HG03139 (cell line): ENCODE measurements at regions not wholly inside any gene's neighbourhood (a gene's known extent, or its start where the extent isn't known, plus 50 kb on each side); places are given as distances from the start of the nearest gene placed in this dataset.
"Not testable (repeated sequence)": the region's sequence is repeated elsewhere in the genome, so short reads cannot be mapped to it uniquely, and the experiment has no call there.

Source experiments
- ATAC-seq: cut with Tn5 transposase; IDR thresholded peaks from one replicate; pipeline ENCODE4 v1.9.1; 2021; ENCODE audit not compliant: unreplicated experiment

DNA sequence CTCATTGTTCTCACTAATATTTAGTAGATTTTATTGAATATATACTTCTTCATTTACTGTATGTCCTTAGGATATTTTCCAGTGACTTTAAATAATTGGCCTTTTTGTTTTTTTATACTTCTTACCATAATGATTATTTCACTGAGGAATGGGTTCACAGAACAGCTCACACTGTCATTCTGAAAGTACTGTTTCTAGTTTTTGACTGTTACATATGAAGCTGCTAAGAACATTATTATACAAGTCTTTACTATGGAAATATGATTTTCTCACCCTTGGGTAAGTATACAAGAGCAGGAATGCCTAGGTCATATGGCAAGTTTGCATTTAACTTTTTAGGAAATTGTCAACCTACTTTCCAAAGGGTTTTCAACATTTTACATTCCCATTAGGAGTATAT lies 343.1 kb downstream of the CCER1 start:
- no peak for ATAC-seq

DNA sequence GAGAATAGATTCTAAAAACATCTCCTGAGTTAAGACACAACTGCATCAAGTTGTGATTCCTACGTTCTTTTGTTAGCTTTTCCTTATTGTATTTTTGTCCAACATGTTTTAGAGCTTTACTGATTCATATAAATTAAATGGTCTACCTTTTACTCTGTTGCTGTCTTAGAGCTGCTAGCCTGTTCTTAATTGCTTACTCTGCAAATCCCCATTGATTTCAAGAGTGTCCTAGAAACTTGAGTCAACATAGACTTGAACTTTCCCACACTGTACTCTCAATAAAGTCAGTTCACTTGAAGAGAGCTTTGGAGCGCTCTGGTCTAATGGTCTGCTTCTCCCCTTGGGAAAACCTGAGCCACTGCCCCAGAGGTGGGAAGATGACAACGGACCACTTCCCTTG lies 343.9 kb downstream of the CCER1 start:
- no peak for ATAC-seq

DNA sequence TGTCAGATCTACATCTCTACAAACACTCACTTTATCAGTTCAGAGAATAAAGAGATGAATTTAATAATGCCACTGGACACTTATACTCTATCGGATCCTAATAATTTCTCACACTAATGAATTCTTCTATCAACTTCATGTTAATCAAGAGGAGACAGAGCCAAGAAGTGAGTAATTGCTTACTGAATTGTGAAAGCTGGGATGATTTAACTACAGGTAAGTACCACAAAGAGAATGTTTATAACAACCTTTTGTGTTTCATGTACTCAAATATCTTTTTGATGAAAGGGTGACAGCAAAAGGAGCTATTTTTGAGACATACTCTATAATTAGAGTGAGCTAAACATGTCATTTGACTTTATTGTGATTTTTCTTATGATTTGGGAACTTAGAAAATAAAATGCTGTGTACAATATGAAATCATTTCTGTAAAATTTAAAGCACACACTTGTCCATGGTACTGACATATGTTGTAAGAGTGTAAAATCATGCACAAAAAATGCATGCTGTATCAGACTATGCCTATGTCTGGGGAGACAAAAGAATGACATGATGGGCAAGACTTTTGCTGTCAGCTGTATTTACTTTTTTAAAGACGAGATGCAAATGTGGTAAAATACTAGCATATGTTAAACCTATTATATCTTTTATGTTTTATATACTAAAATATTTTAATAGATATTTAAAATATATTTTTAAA lies 361.2 kb downstream of the CCER1 start:
- no peak for ATAC-seq

DNA sequence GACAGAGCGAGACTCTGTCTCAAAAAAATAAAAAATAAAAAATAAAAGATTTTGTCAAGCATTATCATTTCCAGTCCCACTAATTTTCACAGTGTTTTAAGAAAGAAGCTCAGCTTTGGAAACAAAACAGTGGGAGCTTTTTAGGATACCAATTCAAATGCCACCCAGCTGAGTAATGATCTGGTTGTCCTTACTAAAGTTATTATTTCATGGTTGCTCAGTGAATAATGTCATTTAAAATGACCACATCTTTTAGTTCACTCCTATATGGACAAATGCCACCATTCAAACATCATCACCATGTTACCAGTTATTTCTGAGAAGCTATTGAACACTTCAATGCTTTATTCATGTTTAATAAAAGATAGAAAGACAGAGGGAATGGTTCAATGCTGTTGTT lies 365.0 kb downstream of the CCER1 start:
- ATAC-seq: no peak

GRCh38 chr12:90585640-90586304 lies 369.2 kb downstream of the CCER1 start:
- no peak for ATAC-seq

- no peak for ATAC-seq
Measured at GRCh38 chr12:90576707-90577106, 378.3 kb downstream of the CCER1 start.

DNA sequence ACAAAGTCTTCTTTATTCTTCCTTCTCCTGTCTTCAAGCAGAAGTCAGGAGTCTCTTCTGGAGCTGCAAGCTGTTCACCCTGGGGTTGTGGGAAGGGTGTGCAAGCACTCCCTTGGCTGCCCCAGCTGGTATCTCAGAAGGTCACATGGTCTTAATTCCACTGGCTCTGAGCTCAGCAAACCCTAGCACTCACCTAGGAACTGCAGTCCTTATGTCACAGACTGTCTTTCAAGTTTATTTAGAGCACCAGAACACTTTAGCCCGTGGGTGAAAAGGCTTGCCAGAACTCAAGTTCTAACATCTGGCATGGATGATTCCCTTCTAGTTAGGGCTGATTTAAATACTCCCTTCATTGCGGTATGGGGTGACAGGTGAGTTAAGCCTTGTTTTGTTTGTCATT lies 379.0 kb downstream of the CCER1 start:
- ATAC-seq: no peak

GRCh38 chr12:90574676-90575075 lies 380.3 kb downstream of the CCER1 start:
- ATAC-seq: no peak

DNA sequence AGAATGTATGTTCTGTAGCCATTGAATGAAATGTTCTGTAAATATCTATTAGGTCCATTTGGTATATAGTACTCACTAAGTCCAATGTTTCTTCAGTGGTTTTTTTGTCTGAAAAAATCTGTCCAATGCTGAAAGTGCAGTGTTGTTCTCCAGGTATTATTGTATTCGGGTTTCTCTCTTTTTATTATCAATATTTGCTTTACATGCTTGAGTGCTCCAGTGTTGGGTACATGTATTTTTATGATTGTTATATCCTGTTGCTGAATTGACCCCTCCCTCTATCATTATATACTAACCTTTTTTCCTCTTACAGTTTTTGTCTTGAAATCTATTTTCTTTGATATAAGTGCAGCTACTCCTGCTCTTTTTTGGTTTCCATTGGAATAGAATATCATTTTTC lies 382.2 kb downstream of the CCER1 start:
- no peak for ATAC-seq

GRCh38 chr12:90569685-90570084 lies 385.3 kb downstream of the CCER1 start:
- ATAC-seq: no peak

- no peak for ATAC-seq
Measured at GRCh38 chr12:90562671-90563070, 392.3 kb downstream of the CCER1 start.

DNA sequence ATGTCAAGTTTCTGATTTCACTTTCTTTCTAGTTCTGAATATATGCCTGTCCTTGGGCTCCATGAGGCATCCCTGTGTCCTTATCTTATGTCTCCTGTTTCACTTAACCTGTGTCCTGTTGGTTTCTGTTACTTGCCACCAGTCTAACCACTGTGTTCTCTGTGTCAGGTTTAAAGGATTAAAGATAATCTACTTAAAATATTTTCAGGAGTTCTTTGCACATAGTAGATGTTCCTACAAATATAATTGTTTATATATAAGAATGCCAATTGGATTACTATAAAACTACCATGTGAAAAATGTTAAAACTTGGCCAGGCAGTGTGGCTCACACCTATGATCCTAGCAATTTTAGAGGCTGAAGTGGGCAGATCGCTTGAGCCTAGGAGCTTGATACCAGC lies 406.4 kb downstream of the CCER1 start:
- no peak for ATAC-seq

DNA sequence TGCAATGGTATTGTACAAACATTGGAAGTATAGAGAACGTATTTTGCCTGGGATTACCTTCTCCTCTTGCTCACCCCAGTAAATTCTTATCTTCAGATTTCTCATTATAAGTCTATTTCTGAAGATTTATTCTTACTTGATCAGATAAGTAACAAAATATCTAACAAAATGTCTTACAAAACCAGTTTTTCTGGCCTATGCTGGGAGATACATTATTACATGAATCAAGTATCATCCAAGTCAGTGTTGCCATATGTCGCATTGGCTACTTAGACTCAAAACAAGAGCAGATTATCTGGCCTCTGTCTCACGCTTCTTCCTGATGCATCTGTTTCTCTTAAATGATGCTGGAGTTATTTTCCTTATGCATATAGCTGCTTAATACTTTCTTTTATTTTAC lies 408.5 kb downstream of the CCER1 start:
- no peak for ATAC-seq

GRCh38 chr12:90543841-90544240 lies 411.1 kb downstream of the CCER1 start:
- no peak for ATAC-seq

DNA sequence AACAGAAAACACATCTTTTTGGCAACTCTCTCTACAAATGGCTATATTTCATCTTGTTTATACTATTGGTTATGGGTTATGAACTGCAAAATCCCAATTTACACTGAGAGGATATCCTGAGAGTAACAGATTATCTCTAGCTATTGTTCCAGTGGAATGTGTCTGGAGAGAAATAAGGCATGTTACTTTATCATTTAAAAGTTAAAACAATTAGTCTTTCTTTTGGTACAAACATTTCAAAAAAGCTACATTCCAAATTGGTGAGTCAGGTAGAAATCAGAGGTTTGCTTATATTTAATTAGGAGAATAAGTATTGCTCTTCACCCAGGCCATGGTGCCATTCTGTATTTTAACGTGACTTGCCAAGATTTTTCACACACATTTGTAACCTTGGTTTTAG lies 411.6 kb downstream of the CCER1 start:
- no peak for ATAC-seq

DNA sequence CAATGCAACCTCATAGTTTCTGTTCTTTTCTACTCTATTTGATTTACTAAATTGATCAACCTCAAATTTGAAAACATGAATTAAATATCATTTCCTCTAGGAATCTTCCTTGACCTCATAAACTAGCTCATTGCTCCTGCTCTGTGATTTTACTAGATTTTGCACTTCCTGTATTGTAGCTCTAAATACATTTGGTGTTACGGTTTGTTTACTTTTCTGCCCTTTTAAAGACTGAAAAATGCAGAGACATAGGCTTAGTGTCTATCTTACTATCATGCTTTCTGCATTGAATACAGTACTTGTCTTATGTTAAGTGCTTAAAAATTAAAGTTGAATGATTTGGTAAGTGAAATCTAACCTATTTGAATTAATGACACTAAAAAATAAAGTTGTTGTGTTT lies 412.1 kb downstream of the CCER1 start:
- not testable (repeated sequence) for ATAC-seq

DNA sequence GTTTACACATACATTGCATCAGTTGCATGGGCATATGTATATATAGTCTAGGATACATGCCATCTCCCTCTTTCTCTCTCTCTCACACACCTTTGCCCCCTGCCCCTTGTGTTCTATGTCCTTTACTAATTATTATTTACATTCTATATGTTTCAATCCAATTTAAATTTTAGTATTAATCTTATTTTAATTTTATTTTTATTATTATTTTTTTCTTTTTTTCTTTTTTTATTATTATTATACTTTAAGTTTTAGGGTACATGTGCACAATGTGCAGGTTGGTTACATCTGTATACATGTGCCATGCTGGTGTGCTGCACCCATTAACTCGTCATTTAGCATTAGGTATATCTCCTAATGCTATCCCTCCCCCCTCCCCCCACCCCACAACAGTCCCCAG lies 421.1 kb downstream of the CCER1 start:
- not testable (repeated sequence) for ATAC-seq

- ATAC-seq: no peak
Measured at GRCh38 chr12:90520002-90520734, 434.8 kb downstream of the CCER1 start.

DNA sequence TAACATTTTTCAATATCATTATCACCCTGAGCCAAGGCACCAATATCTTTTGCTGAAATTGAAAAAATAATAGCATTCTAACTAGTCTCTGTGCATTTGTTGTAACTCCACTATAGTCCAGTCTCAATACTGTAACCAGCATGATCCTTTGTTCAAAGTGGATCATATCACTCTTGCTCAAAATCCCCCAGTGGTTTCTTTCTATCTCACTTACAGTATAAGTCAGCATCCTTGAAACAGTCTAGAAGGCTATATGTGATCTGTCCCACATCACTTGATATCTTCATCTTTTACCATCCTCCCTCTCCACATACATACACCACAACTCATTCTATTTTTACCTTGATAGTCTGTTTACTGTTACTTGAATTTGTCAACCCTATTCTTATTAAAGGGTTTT lies 435.7 kb downstream of the CCER1 start:
- ATAC-seq: no peak

DNA sequence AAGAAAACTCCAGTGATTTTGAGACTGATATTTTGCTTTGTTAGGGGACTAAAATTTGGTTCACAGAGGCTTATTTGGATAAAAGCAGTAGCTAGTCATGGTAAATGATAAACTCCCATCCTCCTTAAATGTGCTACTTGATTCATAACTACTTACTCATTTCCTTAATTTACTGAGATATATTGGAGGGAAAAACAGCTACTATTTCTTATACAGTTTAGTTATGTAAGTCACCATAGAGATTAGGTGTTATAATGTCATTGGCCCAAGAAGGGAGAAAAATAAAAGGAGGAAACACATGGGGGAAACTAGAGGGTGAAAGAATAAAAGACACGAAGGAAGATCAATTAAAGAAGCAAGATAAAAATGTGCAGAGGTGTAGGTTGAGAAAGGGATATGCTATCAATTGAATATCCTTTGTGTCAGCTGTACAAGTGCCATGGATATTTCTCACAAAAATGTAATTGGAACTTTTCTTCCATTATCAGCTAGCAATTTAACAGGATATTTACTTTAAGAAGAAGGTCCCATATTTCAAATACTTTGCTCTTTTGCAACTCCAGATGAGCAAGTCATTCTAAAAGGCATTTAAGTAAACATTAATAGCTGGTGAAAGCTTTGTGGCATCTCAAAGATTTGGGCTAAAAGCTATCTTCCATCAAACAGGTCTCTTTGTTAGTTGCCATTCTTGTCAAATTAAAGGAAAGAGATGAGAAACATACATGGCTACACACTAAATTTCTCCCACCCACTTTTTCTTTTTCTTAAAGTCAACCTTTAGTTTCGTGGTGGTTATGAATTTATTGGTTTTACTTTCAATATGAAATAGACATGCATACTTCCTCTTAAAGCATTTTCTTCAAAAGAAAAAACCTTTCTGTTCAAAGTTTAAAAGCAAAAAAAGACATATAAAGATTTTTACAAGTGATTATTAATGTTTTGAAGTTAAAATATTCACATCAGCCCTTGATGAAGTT lies 439.5 kb downstream of the CCER1 start:
- peak; percentile 95 for ATAC-seq

DNA sequence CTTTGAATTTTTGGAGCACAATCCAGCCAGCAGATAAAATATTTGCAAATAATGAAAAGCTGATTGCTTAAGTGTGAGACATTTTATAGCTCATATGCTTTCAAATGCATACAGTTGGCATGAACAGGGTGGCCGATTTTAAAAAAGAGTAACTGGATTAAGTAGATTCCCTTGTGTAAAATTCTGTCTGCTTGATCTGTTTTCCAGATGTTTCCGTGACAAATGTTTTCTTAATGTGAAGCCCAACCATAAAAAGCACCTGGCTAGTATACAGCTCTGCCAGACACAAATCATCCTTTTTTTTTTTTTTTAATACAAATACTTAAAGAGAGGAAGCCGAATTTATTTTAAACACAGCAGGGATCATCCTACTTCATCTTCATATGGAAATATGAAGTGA lies 440.7 kb downstream of the CCER1 start:
- no peak for ATAC-seq
